IMR-90 (cell line): ENCODE measurements at regions not wholly inside any gene's neighbourhood (a gene's known extent, or its start where the extent isn't known, plus 50 kb on each side); places are given as distances from the start of the nearest gene placed in this dataset.

Experiments
- ATAC-seq: fragments of 200-7000 bp; cut with Tn5 transposase; 2 replicates; pipeline ENCODE4 v1.9.1; 2020; ENCODE audit warnings: low read depth, mild to moderate bottlenecking, moderate library complexity
- BruUV-seq: library from RNA; stranded (reverse); fragments of 400-500 nt; replicated peaks from 2 replicates; lab custom pipeline; 2021; lab: Mats Ljungman, UMichigan
- CTCF ChIA-PET: fragments of 300-600 bp; formaldehyde crosslinking; extraction: SDS; loops from one replicate; lab custom pipeline; 2021; ENCODE audit warnings: antibody characterized with exemption; lab: Yijun Ruan, JAX
- POLR2A ChIA-PET: fragments of 300-600 bp; sonication (Branson Sonifier 250); formaldehyde crosslinking; loops from one replicate; lab custom pipeline; 2022; ENCODE audit warnings: antibody characterized with exemption; ENCODE audit not compliant: unreplicated experiment; lab: Charles Lee
- DNase-seq: peaks from one replicate; pipeline ENCODE4 v3.0.0; 2013
- H2AFZ ChIP-seq: replicated peaks from 2 replicates; pipeline ENCODE3; 2013; ENCODE audit warnings: low read length, mild to moderate bottlenecking; ENCODE audit not compliant: poor library complexity
- H2AK5ac ChIP-seq: 2 replicates; pipeline ENCODE4 v1.6.1; 2013; ENCODE audit warnings: low read depth, low read length, inconsistent platforms
- H2AK9ac ChIP-seq: replicated peaks from 2 replicates; pipeline ENCODE3; 2013; ENCODE audit warnings: mild to moderate bottlenecking, low read depth, low read length, moderate library complexity; ENCODE audit not compliant: poor library complexity
- H2BK120ac ChIP-seq: 2 replicates; pipeline ENCODE4 v1.6.1; 2013; ENCODE audit warnings: low read depth, low read length, inconsistent platforms
- H2BK15ac ChIP-seq: 3 replicates; pipeline ENCODE4 v1.6.1; 2013; ENCODE audit warnings: low read depth, low read length, inconsistent platforms
- H2BK20ac ChIP-seq: 2 replicates; pipeline ENCODE4 v1.6.1; 2013; ENCODE audit warnings: low read depth, mild to moderate bottlenecking, inconsistent platforms, low read length, moderate library complexity
- H2BK5ac ChIP-seq: 2 replicates; pipeline ENCODE4 v1.6.1; 2013; ENCODE audit warnings: mild to moderate bottlenecking, low read depth, low read length, inconsistent platforms; ENCODE audit not compliant: poor library complexity, severe bottlenecking
- H3K14ac ChIP-seq: replicated peaks from 2 replicates; pipeline ENCODE4 v1.6.1; 2013; ENCODE audit warnings: low read depth, low read length, inconsistent platforms
- H3K18ac ChIP-seq: 2 replicates; pipeline ENCODE4 v1.6.1; 2013; ENCODE audit warnings: low read depth, low read length, control low read depth
- H3K23ac ChIP-seq: 2 replicates; pipeline ENCODE4 v1.6.1; 2013; ENCODE audit warnings: low read depth, low read length, inconsistent platforms
- H3K27ac ChIP-seq: 2 replicates; pipeline ENCODE4 v1.5.1; 2013; ENCODE audit warnings: mild to moderate bottlenecking, control low read depth, low read length; ENCODE audit not compliant: insufficient read depth
- H3K27me3 ChIP-seq: 2 replicates; pipeline ENCODE4 v1.6.1; 2013; ENCODE audit warnings: low read length; ENCODE audit not compliant: control insufficient read depth, insufficient read depth
- H3K36me3 ChIP-seq: 2 replicates; pipeline ENCODE4 v1.6.1; 2013; ENCODE audit warnings: low read length, mixed read lengths; ENCODE audit not compliant: control insufficient read depth, insufficient read depth
- H3K4ac ChIP-seq: 2 replicates; pipeline ENCODE4 v1.6.1; 2013; ENCODE audit warnings: low read depth, low read length, inconsistent platforms
- H3K4me1 ChIP-seq: 2 replicates; pipeline ENCODE4 v1.6.1; 2013; ENCODE audit warnings: low read length, mixed read lengths; ENCODE audit not compliant: control insufficient read depth, insufficient read depth
- H3K4me2 ChIP-seq: 2 replicates; pipeline ENCODE4 v1.6.1; 2013; ENCODE audit warnings: low read depth, mild to moderate bottlenecking, control low read depth, low read length, moderate library complexity
- H3K4me3 ChIP-seq: 2 replicates; pipeline ENCODE4 v1.5.1; 2013; ENCODE audit warnings: low read depth, mild to moderate bottlenecking, control low read depth, low read length, moderate library complexity; ENCODE audit not compliant: insufficient read depth
- H3K56ac ChIP-seq: 2 replicates; pipeline ENCODE4 v1.6.1; 2013; ENCODE audit warnings: low read length, inconsistent platforms; ENCODE audit not compliant: insufficient read depth; ENCODE audit errors: extremely low read depth
- H3K79me1 ChIP-seq, 2 experiments: 2 replicates each; pipeline ENCODE4 v1.6.1; 2013; ENCODE audit warnings: low read length in 2 of 2, inconsistent platforms in 1 of 2, low read depth in 1 of 2
- H3K9ac ChIP-seq: 2 replicates; pipeline ENCODE4 v1.6.1; 2013; ENCODE audit warnings: low read depth, low read length, control low read depth
- H3K9me1 ChIP-seq: 2 replicates; pipeline ENCODE4 v1.6.1; 2013; ENCODE audit warnings: low read length, inconsistent platforms; ENCODE audit not compliant: insufficient read depth
- H3K9me3 ChIP-seq: 2 replicates; pipeline ENCODE4 v1.6.1; 2013; ENCODE audit warnings: low read length; ENCODE audit not compliant: control insufficient read depth, insufficient read depth
- H4K20me1 ChIP-seq: 2 replicates; pipeline ENCODE4 v1.6.1; 2013; ENCODE audit warnings: low read length, inconsistent platforms; ENCODE audit not compliant: insufficient read depth
- H4K5ac ChIP-seq: 2 replicates; pipeline ENCODE4 v1.6.1; 2013; ENCODE audit warnings: mild to moderate bottlenecking, low read depth, low read length, control low read depth
- H4K8ac ChIP-seq, 2 experiments: 2 replicates each; pipeline ENCODE4 v1.6.1; 2013; ENCODE audit warnings: low read depth in 2 of 2, low read length in 2 of 2, control low read depth in 1 of 2, inconsistent platforms in 1 of 2
- H4K91ac ChIP-seq: 2 replicates; pipeline ENCODE4 v1.6.1; 2013; ENCODE audit warnings: low read depth, low read length, inconsistent platforms; ENCODE audit not compliant: insufficient read depth
- BHLHE40 ChIP-seq: fragments of 150-350 bp; IDR thresholded peaks from 2 replicates; pipeline ENCODE4 v1.6.1; 2016; ENCODE audit warnings: mild to moderate bottlenecking, low read depth, low read length
- ELK1 ChIP-seq: fragments of 150-350 bp; IDR thresholded peaks from 2 replicates; pipeline ENCODE4 v1.6.1; 2016; ENCODE audit warnings: low read depth, mild to moderate bottlenecking, low read length, moderate library complexity, borderline replicate concordance
- MAFK ChIP-seq: IDR thresholded peaks from 2 replicates; pipeline ENCODE4 v1.6.1; 2012; ENCODE audit warnings: low read depth, low read length, improper control_type of control experiment
- POLR2A ChIP-seq: IDR thresholded peaks from 2 replicates; pipeline ENCODE4 v1.6.1; 2012; ENCODE audit warnings: mild to moderate bottlenecking, low read depth, low read length
- RAD21 ChIP-seq: IDR thresholded peaks from 2 replicates; pipeline ENCODE4 v1.6.1; 2012; ENCODE audit warnings: low read length, improper control_type of control experiment
- RCOR1 ChIP-seq: IDR thresholded peaks from 2 replicates; pipeline ENCODE4 v1.6.1; 2012; ENCODE audit warnings: mild to moderate bottlenecking, low read length, improper control_type of control experiment; ENCODE audit not compliant: insufficient replicate concordance
- USF2 ChIP-seq: fragments of 150-350 bp; IDR thresholded peaks from 2 replicates; pipeline ENCODE4 v1.6.1; 2017; ENCODE audit warnings: mild to moderate bottlenecking, antibody characterized with exemption, low read length, low read depth
- WGBS, 2 experiments: methylation state at CpG; one replicate each; pipeline versions ENCODE4 v1.1.5 to v1.1.7; 2013; ENCODE audit warnings: missing lambda C conversion rate in 2 of 2; ENCODE audit not compliant: insufficient read length in 1 of 2; ENCODE audit errors: extremely low coverage in 2 of 2; 5-methylcytosine and 5-hydroxymethylcytosine counted together
- dilution Hi-C: fragments of 300-500 bp; cut with HindIII; formaldehyde crosslinking; loops from one replicate; pipeline ENCODE4 v1.14.3; 2018; ENCODE audit warnings: low sequenced_read_pairs; ENCODE audit not compliant: unreplicated experiment
- in situ Hi-C: fragments of 300-500 bp; cut with MboI; formaldehyde crosslinking; loops from 3 replicates; pipeline ENCODE4 v1.14.3; 2019; ENCODE audit warnings: low sequenced_read_pairs, inconsistent platforms, mixed read lengths
- intact Hi-C: fragments of 100-400 bp; cut with micrococcal nuclease; formaldehyde crosslinking; loops from 2 replicates; pipeline ENCODE4 v1.10.0; 2022

GRCh38 chr6:88538840-88539239, 372.7 kb upstream of the CNR1 start:
- H2BK15ac ChIP-seq = no peak overlapping the region
- TF ChIP-seq MAFK (no peak), RAD21 (no peak), RCOR1 (no peak), BHLHE40 (no peak), USF2 (no peak), POLR2A (no peak), ELK1 (no peak)
- in situ Hi-C loops (no loop called here), dilution Hi-C loops (no loop called here), intact Hi-C loops (no loop called here)
- H4K20me1 ChIP-seq = no peaks in the 10 kb centered on the region
- WGBS, 2 experiments = 23% methylated on average over 2 of the region's 3 CpGs; no CpG with 5 or more reads in 1 of the 2 experiments
- H3K9me1 ChIP-seq = no peaks in the 10 kb centered on the region
- no peak overlapping the region for H3K14ac ChIP-seq
- H2BK20ac ChIP-seq = no peak overlapping the region
- no peak overlapping the region for H2AK5ac ChIP-seq
- DNase-seq = no peak
- no peaks in the 10 kb centered on the region for H3K9me3 ChIP-seq
- H3K4ac ChIP-seq = no peak overlapping the region
- H3K23ac ChIP-seq = no peak overlapping the region
- H3K4me3 ChIP-seq = no peak overlapping the region
- ATAC-seq = no peak
- H3K27me3 ChIP-seq = no peaks in the 10 kb centered on the region
- H3K9ac ChIP-seq = no peak overlapping the region
- no peak overlapping the region for H3K27ac ChIP-seq
- H2AK9ac ChIP-seq = no peak overlapping the region
- H2BK120ac ChIP-seq = no peak overlapping the region
- no peaks in the 10 kb centered on the region for H3K36me3 ChIP-seq
- no peak overlapping the region for H2AFZ ChIP-seq
- POLR2A ChIA-PET = no interaction called here
- BruUV-seq = no TSS peak
- H3K56ac ChIP-seq = no peak overlapping the region
- H2BK5ac ChIP-seq = no peak overlapping the region
- no peak overlapping the region for H4K8ac ChIP-seq
- no peak overlapping the region for H4K91ac ChIP-seq
- H3K18ac ChIP-seq = no peak overlapping the region
- H4K5ac ChIP-seq = no peak overlapping the region
- no peaks in the 10 kb centered on the region for H3K79me1 ChIP-seq
- no peak overlapping the region for H3K4me2 ChIP-seq
- CTCF ChIA-PET = no interaction called here
- no peaks in the 10 kb centered on the region for H3K4me1 ChIP-seq
